Duodenal mucosa (tissue), 2 donors: ENCODE measurements at regions not wholly inside any gene's neighbourhood (a gene's known extent, or its start where the extent isn't known, plus 50 kb on each side); places are given as distances from the start of the nearest gene placed in this dataset.

ENCODE experiments used
- H3K27ac ChIP-seq: one replicate; pipeline ENCODE4 v1.7.0; 2013; ENCODE audit warnings: low read depth, low read length
- H3K27me3 ChIP-seq, 2 donors: one replicate each; pipeline ENCODE4 v1.7.0; 2013; ENCODE audit warnings: low read length in 2 of 2, control low read depth in 1 of 2; ENCODE audit not compliant: insufficient read depth in 2 of 2, control insufficient read depth in 1 of 2
- H3K36me3 ChIP-seq, 2 donors: one replicate each; pipeline ENCODE4 v1.7.0; 2013; ENCODE audit warnings: low read length in 2 of 2, control low read depth in 1 of 2; ENCODE audit not compliant: insufficient read depth in 2 of 2, control insufficient read depth in 1 of 2
- H3K4me1 ChIP-seq, 2 donors: one replicate each; pipeline ENCODE4 v1.7.0; 2013; ENCODE audit warnings: low read length in 2 of 2, control low read depth in 1 of 2; ENCODE audit not compliant: insufficient read depth in 2 of 2, control insufficient read depth in 1 of 2
- H3K4me3 ChIP-seq, 2 donors: one replicate each; pipeline ENCODE4 v1.7.0; 2013; ENCODE audit warnings: low read length in 2 of 2, low read depth in 1 of 2
- H3K9ac ChIP-seq, 2 donors: one replicate each; pipeline ENCODE4 v1.7.0; 2013; ENCODE audit warnings: low read length in 2 of 2, low read depth in 1 of 2
- H3K9me3 ChIP-seq, 2 donors: one replicate each; pipeline ENCODE4 v1.7.0; 2013; ENCODE audit warnings: low read length in 2 of 2, control low read depth in 1 of 2; ENCODE audit not compliant: control insufficient read depth in 1 of 2

DNA sequence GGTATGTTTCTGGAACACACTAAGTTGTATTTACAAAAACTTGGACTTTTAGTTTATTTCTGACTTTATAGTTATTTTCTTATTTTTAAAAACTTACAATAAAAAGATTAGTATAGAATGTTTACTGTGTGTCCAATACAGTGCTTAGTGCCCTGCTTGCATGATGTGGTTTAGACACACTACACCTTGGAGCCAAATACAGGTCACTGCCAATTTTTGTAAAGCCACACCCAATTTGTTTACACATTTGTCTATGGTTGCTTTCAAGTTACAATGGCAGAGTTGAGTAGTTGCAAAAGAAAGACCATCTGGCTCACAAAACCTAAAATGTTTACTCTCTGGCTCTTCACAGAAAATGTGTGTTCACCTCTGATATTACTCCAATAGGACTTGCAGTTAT, 807.1 kb downstream of the KCNJ2 start:
- Histone ChIP-seq H3K27me3 (no peaks in the 10 kb centered on the region), H3K4me1 (no peaks in the 10 kb centered on the region), H3K27ac (no peak overlapping the region), H3K4me3 (no peak overlapping the region), H3K9ac (no peak overlapping the region), H3K36me3 (no peaks in the 10 kb centered on the region), H3K9me3 (no peaks in the 10 kb centered on the region)

DNA sequence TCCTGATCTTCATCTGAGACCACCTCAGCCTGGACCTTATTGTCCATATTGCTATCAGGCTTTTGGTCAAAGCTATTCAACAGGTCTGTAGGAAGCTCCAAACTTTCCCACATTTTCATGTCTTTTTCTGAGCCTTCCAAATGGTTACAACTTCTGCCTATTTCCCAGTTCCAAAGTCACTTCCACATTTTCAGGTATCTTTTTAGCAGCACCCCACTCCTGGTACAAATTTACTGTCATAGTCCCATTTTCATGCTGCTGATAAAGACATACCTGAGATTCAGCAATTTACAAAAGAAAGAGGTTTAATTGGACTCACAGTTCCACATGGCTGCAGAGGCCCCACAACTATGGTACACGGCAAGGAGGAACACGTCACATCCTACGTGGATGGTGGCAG, 815.5 kb downstream of the KCNJ2 start:
- H3K36me3 ChIP-seq: no peaks in the 10 kb centered on the region
- H3K4me3 ChIP-seq: no peak overlapping the region
- no peaks in the 10 kb centered on the region for H3K4me1 ChIP-seq
- no peak overlapping the region for H3K27ac ChIP-seq
- H3K9ac ChIP-seq: no peak overlapping the region
- no peaks in the 10 kb centered on the region for H3K27me3 ChIP-seq
- H3K9me3 ChIP-seq: peaks cover 5 to 7% of the 10 kb centered on the region in 2 donors

DNA sequence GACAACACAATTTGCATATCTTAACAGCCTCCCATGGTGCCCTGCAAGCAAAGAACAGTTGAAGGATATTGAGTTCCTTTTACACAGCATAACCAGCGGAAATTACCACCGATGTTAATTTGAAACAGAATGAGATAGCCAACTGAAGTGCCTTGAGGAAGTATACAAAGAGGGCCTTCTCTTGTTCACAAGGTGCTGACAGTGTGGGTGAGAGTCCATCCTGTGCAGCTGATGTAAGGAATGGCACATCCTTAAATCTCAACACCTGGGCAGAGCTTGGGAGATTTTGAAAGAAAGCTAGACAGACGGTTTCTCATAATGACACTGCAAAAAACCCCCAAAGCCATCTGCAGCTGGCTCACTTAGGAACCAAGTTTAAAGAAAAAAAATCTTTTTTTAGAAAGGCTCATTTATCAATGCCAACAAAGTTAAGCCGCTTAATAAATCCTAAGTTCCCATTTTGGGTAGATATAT, 818.6 kb downstream of the KCNJ2 start:
- no peaks in the 10 kb centered on the region for H3K36me3 ChIP-seq
- H3K9ac ChIP-seq: no peak overlapping the region
- H3K27me3 ChIP-seq: no peaks in the 10 kb centered on the region
- peaks cover 5 to 7% of the 10 kb centered on the region in 2 donors for H3K9me3 ChIP-seq
- no peak overlapping the region for H3K4me3 ChIP-seq
- H3K4me1 ChIP-seq: no peaks in the 10 kb centered on the region
- H3K27ac ChIP-seq: no peak overlapping the region

DNA sequence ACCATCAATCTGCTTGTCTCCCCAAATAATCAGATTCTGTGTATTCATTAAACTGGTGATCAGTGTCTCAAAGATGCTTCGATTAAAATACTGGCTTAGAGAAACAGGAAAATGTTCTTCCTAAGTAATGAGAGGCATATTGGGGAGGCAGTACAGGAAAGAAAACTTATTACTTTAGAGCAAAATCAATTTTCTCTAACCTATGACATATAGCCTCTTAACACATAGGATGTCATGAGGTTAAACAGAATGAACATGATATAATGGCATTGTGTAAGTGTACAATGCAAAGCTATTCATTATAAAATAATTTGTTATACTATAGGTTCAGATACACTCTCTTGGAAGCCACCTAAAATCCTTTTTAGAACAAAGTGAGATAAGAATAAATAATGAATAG, 819.3 kb downstream of the KCNJ2 start:
- H3K36me3 ChIP-seq: no peaks in the 10 kb centered on the region
- no peak overlapping the region for H3K9ac ChIP-seq
- H3K9me3 ChIP-seq: peaks cover 5 to 7% of the 10 kb centered on the region in 2 donors
- H3K27me3 ChIP-seq: no peaks in the 10 kb centered on the region
- no peaks in the 10 kb centered on the region for H3K4me1 ChIP-seq
- H3K4me3 ChIP-seq: no peak overlapping the region
- no peak overlapping the region for H3K27ac ChIP-seq

DNA sequence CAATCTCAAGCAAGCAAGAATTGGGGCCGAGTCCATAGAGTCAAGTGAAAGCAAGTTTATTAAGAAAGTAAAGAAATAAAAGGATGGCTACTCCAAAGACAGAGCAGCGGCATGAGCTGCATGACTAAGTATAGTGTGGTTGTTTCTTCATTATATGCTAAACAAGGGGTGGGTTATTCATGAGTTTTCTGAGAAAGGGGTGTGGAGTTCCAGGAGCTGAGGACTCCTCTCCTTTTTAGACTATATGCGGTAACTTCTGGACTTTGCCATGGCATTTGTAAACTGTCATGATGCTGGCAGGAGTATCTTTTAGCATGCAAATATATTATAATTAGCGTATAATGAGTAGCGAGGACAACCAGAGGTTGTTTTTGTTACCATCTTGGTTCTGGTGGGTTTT, 819.9 kb downstream of the KCNJ2 start:
- no peaks in the 10 kb centered on the region for H3K36me3 ChIP-seq
- no peak overlapping the region for H3K9ac ChIP-seq
- H3K27me3 ChIP-seq: no peaks in the 10 kb centered on the region
- no peak overlapping the region for H3K4me3 ChIP-seq
- H3K4me1 ChIP-seq: no peaks in the 10 kb centered on the region
- H3K27ac ChIP-seq: no peak overlapping the region
- peaks cover 5 to 7% of the 10 kb centered on the region in 2 donors for H3K9me3 ChIP-seq

DNA sequence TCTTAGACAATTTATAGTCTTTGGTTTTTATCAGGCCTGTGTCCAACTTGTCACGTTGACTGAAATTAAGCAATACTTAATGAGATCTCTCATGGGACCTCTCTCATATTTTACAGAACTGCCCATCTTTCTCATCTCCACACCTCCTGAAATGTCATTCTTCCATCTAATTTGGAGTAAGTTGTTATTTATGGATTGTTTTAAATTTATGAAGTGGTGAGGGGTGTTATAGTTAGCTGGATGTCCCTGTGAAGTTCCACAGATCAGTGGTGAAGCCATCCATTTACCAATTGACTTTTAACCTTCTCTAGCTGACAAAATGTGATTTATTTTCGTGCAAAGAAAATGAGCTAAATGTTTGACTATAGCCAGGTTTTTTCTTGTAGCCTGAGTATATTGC, 824.9 kb downstream of the KCNJ2 start:
- H3K9ac ChIP-seq: no peak overlapping the region

DNA sequence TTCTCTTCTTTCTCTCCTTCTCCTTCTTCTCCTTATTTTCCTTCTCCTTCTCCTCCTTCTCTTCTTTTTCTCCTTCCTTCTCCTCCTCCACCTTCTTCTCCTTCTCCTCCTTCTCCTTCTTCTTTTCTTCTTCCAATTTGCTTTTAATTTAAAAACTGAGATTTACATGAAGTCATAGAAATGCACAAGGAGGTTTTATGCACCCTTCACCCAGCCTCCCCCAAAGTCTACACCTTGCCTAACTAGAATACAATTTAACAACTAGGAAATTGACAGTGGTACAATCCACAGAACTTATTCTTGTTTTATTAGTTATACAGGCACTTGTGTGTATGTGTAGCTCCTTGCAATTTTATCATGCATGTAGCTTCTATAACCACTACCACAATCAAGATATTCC, 826.7 kb downstream of the KCNJ2 start:
- Histone ChIP-seq H3K36me3 (no peaks in the 10 kb centered on the region), H3K4me1 (no peaks in the 10 kb centered on the region), H3K27me3 (no peaks in the 10 kb centered on the region), H3K27ac (no peak overlapping the region), H3K9ac (no peak overlapping the region), H3K9me3 (no peaks in the 10 kb centered on the region), H3K4me3 (no peak overlapping the region)

More for the DNA sequence above, 824.9 kb downstream of the KCNJ2 start:
- H3K9me3 ChIP-seq: no peaks in the 10 kb centered on the region
- no peaks in the 10 kb centered on the region for H3K27me3 ChIP-seq
- H3K4me1 ChIP-seq: no peaks in the 10 kb centered on the region
- no peaks in the 10 kb centered on the region for H3K36me3 ChIP-seq
- no peak overlapping the region for H3K27ac ChIP-seq
- no peak overlapping the region for H3K4me3 ChIP-seq

DNA sequence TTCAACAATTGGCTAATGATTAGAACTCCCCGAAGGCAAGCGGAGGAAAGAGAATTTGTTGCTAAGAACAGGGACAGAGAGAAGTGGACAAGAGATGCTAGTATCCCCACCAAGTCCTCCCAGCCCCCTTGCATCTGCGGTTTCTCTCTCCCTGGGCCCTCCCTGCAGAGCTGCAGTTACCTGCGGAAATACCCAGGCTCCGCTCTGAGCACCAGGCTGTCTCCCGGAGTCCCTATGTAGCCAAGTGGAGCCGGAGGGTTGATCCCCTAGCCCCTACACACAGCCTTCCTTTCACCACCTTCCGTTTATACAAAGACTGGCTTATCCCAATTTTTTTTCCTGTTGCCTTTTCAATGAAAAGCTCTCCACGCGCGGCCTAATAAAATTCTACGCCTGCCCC, 834.4 kb downstream of the KCNJ2 start:
- Histone ChIP-seq H3K9me3 (no peaks in the 10 kb centered on the region), H3K27ac (no peak overlapping the region), H3K4me1 (no peaks in the 10 kb centered on the region), H3K27me3 (no peaks in the 10 kb centered on the region), H3K36me3 (no peaks in the 10 kb centered on the region), H3K4me3 (no peak overlapping the region), H3K9ac (no peak overlapping the region)

DNA sequence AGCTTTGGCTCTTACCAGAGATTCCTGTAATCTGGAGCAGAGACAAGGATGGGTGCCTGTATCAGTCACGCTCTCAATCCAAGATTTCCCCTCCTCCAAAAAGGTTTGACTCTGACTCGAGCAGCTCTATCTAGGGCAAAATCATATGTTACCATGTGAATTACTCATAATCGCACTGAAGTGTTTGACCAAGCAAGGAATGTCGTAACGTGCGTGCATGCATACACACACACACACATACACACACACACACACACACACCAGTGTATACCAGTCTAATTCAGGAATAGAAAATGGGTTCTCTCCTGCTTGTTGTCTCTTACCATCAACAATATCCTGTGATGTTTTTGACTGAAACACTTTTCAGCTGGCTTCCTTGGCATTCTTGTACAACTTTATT, 835.1 kb downstream of the KCNJ2 start:
- Histone ChIP-seq H3K27me3 (no peaks in the 10 kb centered on the region), H3K36me3 (no peaks in the 10 kb centered on the region), H3K27ac (no peak overlapping the region), H3K4me3 (no peak overlapping the region), H3K4me1 (no peaks in the 10 kb centered on the region), H3K9ac (no peak overlapping the region), H3K9me3 (no peaks in the 10 kb centered on the region)

DNA sequence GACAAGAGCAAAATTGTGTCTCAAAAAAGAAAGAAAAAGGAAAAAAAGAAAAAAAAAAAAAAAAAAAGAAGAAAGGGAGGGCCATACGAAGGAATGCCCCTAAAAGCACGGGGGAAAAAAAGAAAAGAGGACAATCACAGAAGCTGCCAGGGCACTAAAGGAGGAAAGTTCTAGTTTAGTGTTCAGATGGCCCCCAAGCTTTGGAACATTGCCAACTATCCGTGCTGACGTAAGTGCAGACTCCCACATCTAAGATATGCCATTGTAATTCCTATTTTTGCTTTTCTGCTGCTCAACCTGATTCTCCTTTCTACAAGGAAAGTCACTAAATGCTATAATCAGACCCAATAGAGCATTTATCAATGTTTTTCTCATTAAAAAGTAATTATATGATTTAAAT, 842.1 kb downstream of the KCNJ2 start:
- H3K36me3 ChIP-seq: no peaks in the 10 kb centered on the region
- no peaks in the 10 kb centered on the region for H3K4me1 ChIP-seq
- no peaks in the 10 kb centered on the region for H3K27me3 ChIP-seq
- no peaks in the 10 kb centered on the region for H3K9me3 ChIP-seq
- H3K27ac ChIP-seq: no peak overlapping the region
- H3K9ac ChIP-seq: no peak overlapping the region
- no peak overlapping the region for H3K4me3 ChIP-seq

DNA sequence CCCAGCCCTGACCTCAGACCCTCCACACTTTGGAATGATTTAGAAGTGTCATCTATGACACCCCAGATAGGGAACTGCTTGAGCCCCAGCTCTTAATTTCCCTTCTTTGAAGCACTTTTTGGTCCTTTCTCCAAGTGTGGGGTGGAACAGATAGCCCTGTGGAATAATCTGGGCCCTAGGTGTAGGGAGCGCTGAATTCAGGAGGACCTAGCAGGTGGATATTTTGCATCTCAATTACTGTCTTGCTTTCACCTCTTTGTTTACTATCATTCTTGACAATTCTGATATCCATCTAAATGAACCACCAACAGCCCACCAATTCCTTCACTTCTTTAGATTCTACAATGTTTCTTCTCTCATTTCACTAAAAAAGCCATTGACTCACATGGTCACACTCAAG, 850.4 kb downstream of the KCNJ2 start:
- no peaks in the 10 kb centered on the region for H3K4me1 ChIP-seq
- no peak overlapping the region for H3K9ac ChIP-seq
- H3K27me3 ChIP-seq: no peaks in the 10 kb centered on the region

More for the DNA sequence above, 850.4 kb downstream of the KCNJ2 start:
- Histone ChIP-seq H3K36me3 (no peaks in the 10 kb centered on the region), H3K9me3 (no peaks in the 10 kb centered on the region), H3K27ac (no peak overlapping the region), H3K4me3 (no peak overlapping the region)
